ENCODE measurements at regions not wholly inside any gene's neighbourhood (a gene's known extent, or its start where the extent isn't known, plus 50 kb on each side); places are given as distances from the start of the nearest gene placed in this dataset.

DNA sequence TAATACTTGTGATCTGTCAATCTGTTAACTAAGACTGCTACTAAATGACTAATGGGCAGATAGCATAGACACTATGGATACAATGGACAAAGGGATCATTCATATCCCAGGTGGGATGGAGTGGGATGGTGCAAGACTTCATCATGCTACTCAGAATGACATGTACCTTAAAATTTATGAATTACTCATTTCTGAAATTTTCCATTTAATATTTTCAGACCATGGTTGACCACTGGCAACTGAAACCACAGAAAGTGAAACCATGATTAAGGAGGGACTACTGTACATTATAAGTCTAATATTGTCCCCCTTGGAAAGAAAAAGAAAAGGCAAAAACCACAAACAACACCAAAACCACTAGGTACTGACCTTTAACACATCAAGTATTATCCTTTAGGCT lies 247.0 kb upstream of the SYT4 start:
- CTCF ChIA-PET: no interaction called here
- H3K4me2 ChIP-seq (ENCODE audit: low read length): no peak overlapping the region
- no peak overlapping the region for H2AFZ ChIP-seq (ENCODE audit: low read depth, low read length, poor library complexity, severe bottlenecking)
- no peak overlapping the region for H3K4me3 ChIP-seq (replicated peaks in 1 of 2; ENCODE audit: low read depth in 1 of 2, low read length in 2 of 2)
- TF ChIP-seq FOSL1 (IDR thresholded peaks at IDR 0.05; ENCODE audit: low read depth): no peak
- no peak for TF ChIP-seq JUND (IDR thresholded peaks at IDR 0.05)
- no peak for TF ChIP-seq TCF7L2 (IDR thresholded peaks at IDR 0.05; ENCODE audit: borderline replicate concordance, extremely low read depth, insufficient read depth, insufficient read length)
- TF ChIP-seq SRF (IDR thresholded peaks at IDR 0.05; ENCODE audit: low read depth): no peak
- no peak for TF ChIP-seq EZH2phosphoT487 (IDR thresholded peaks at IDR 0.05; ENCODE audit: borderline replicate concordance)
- TF ChIP-seq ZNF274 (IDR thresholded peaks at IDR 0.05; ENCODE audit: low read depth, low read length): no peak
- no peak for TF ChIP-seq MAX (IDR thresholded peaks at IDR 0.05)
- no peak for TF ChIP-seq YY1 (IDR thresholded peaks at IDR 0.05; ENCODE audit: extremely low read depth, insufficient replicate concordance, low read depth, low read length)
- no peak for TF ChIP-seq REST (IDR thresholded peaks at IDR 0.05; ENCODE audit: low read depth)
- TF ChIP-seq ZFX (IDR thresholded peaks at IDR 0.05): no peak
- no peak for TF ChIP-seq POLR2AphosphoS5 (IDR thresholded peaks at IDR 0.05; ENCODE audit: low read depth, low read length)
- no peak for TF ChIP-seq CEBPB (IDR thresholded peaks at IDR 0.05; ENCODE audit: low read depth)
- no peak for TF ChIP-seq CBX3 (IDR thresholded peaks at IDR 0.05; ENCODE audit: low read depth)
- TF ChIP-seq EGR1 (IDR thresholded peaks at IDR 0.05; ENCODE audit: low read depth): no peak
- TF ChIP-seq SP1 (IDR thresholded peaks at IDR 0.05; ENCODE audit: low read depth): no peak
- TF ChIP-seq, protein P1, sequence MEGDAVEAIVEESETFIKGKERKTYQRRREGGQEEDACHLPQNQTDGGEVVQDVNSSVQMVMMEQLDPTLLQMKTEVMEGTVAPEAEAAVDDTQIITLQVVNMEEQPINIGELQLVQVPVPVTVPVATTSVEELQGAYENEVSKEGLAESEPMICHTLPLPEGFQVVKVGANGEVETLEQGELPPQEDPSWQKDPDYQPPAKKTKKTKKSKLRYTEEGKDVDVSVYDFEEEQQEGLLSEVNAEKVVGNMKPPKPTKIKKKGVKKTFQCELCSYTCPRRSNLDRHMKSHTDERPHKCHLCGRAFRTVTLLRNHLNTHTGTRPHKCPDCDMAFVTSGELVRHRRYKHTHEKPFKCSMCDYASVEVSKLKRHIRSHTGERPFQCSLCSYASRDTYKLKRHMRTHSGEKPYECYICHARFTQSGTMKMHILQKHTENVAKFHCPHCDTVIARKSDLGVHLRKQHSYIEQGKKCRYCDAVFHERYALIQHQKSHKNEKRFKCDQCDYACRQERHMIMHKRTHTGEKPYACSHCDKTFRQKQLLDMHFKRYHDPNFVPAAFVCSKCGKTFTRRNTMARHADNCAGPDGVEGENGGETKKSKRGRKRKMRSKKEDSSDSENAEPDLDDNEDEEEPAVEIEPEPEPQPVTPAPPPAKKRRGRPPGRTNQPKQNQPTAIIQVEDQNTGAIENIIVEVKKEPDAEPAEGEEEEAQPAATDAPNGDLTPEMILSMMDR (IDR thresholded peaks at IDR 0.05 in 2 of 3, conservative IDR thresholded peaks at IDR 0.05 in 1 of 3; ENCODE audit: borderline replicate concordance in 1 of 3, insufficient read depth in 1 of 3, low read depth in 2 of 3, low read length in 2 of 3): no peak
- TF ChIP-seq ATF3 (IDR thresholded peaks at IDR 0.05): no peak
- no peak for TF ChIP-seq EZH2 (IDR thresholded peaks at IDR 0.05)
- POLR2A ChIA-PET: no interaction called here
- DNase-seq (ENCODE audit: low read depth, low spot score) (no peak), ATAC-seq (no peak)
- H3K79me2 ChIP-seq (ENCODE audit: insufficient read depth, low read length): no peaks in the 10 kb centered on the region
- intact Hi-C loops (cut with micrococcal nuclease): no loop called here
- no peaks in the 10 kb centered on the region for H3K4me1 ChIP-seq (ENCODE audit: control insufficient read depth in 1 of 2, insufficient read depth in 2 of 2, low read length in 2 of 2)
- peaks cover 0 to 13% of the 10 kb centered on the region in 2 experiments; a peak in 2 of 4 replicates for H3K9me3 ChIP-seq (ENCODE audit: control insufficient read depth in 1 of 2, insufficient read depth in 1 of 2, low read depth in 1 of 2, low read length in 2 of 2)
- H3K9ac ChIP-seq (ENCODE audit: low read length): no peak overlapping the region
- no TSS peak for BruUV-seq (replicated peaks)
- RAD21 ChIA-PET (ENCODE audit: low non-redundant PET in 1 of 2, low total read pairs in 2 of 2, uncharacterized antibody in 2 of 2, unreplicated experiment in 2 of 2): no interaction called here
- no peaks in the 10 kb centered on the region for H4K20me1 ChIP-seq (ENCODE audit: insufficient read depth)
- H3K9me2 ChIP-seq (ENCODE audit: insufficient read depth): no peaks in the 10 kb centered on the region
- H3K27me3 ChIP-seq (ENCODE audit: insufficient read depth, low read length): no peaks in the 10 kb centered on the region
- H3K27ac ChIP-seq (ENCODE audit: low read depth, low read length): no peak overlapping the region
- no peaks in the 10 kb centered on the region for H3K36me3 ChIP-seq (ENCODE audit: control insufficient read depth in 1 of 2, insufficient read depth in 2 of 2, low read length in 2 of 2)

Data from HCT116 (cell line).